Adipose tissue (tissue), 3 donors: ENCODE measurements at regions not wholly inside any gene's neighbourhood (a gene's known extent, or its start where the extent isn't known, plus 50 kb on each side); places are given as distances from the start of the nearest gene placed in this dataset.

Experiments used
- H3K27ac ChIP-seq: one replicate; pipeline ENCODE4 v1.5.1; 2013; ENCODE audit warnings: low read depth, low read length
- WGBS, 3 donors: extraction: QIAGEN DNeasy Blood & Tissue Kit; methylation state at CpG; one replicate each; pipeline ENCODE4 v1.1.7; 2013; 5-methylcytosine and 5-hydroxymethylcytosine counted together
- donor health status: healthy with polysubstance abuse.
- donor health status: Bipolar disorder and iron deficiency.
- donor health status: healthy.

- no peak overlapping the region for H3K27ac ChIP-seq
- 81 to 86% (median 83%) methylated on average over 12 of the region's 12 CpGs for WGBS, 3 donors
These were observed 70.3 kb upstream of the HAAO start for GRCh38 chr2:42862669-42863185.

- H3K27ac ChIP-seq: no peak overlapping the region
- 89 to 97% (median 96%) methylated on average over 2 of the region's 2 CpGs for WGBS, 3 donors
These were observed 68.9 kb upstream of the HAAO start for GRCh38 chr2:42861321-42861720.

- 56 to 76% (median 63%) methylated on average over 5 of the region's 5 CpGs for WGBS, 3 donors
- H3K27ac ChIP-seq: no peak overlapping the region
These were observed 68.1 kb upstream of the HAAO start for GRCh38 chr2:42860319-42861094.

DNA sequence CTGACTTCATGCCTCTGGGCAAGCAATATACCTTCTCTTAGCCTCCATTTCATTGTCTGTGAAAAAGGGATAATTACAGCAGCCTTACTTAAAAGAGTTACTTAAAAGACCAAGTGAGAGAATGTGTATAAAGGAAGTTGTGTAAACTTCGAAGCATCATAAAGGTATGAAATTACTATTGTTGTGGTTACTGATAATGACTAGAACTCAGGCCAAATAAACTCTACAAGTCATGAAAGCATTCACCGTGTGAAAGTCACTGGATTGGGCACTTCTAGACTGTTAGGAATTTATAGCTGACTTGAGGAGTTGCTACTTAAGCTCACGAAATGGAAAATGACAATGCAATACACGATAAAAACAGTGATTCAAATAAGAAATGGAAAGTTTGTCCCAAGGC is 67.4 kb upstream of the HAAO start:
- 45 to 76% (median 46%) methylated on average over 4 of the region's 4 CpGs for WGBS, 3 donors
- no peak overlapping the region for H3K27ac ChIP-seq

DNA sequence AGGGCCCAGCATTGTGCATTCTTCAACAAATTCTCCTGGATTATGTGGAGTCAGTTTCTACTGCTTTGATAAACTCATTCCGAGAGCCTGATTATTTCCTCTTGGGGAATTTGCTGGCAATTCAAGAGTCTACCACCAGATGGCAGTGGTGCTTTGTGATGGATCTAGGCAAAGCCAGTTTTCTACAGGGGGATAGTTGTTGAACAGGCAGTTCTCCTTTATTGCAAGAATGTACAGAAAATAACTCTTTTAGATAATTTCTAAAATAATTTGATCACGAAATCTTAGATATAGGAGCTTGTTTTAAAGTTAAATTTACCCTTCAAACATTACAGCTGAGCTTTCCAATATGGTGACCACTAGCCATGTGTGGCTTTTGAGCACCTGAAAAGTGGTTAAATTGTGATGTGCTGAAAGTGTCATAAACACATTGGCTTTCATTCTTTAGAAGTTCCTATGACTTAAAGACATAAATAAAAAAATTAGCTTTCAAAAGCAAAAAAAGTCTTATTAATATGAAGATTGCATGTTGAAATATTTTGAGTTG is 66.7 kb upstream of the HAAO start:
- no peak overlapping the region for H3K27ac ChIP-seq
- 14 to 19% (median 17%) methylated on average over 2 of the region's 2 CpGs for WGBS, 3 donors

GRCh38 chr2:42858140-42859005 is 66.0 kb upstream of the HAAO start:
- WGBS, 3 donors: 68 to 78% (median 75%) methylated on average over 4 of the region's 4 CpGs

GRCh38 chr2:42856891-42857632 is 64.7 kb upstream of the HAAO start:
- 85 to 92% (median 86%) methylated on average over 23 of the region's 23 CpGs for WGBS, 3 donors
- H3K27ac ChIP-seq: no peak overlapping the region

More at GRCh38 chr2:42858140-42859005, 66.0 kb upstream of the HAAO start:
- H3K27ac ChIP-seq: no peak overlapping the region

- H3K27ac ChIP-seq: no peak overlapping the region
- WGBS, 3 donors: 91 to 96% (median 94%) methylated on average over 16 of the region's 16 CpGs
These were observed 63.9 kb upstream of the HAAO start for GRCh38 chr2:42856106-42856860.

- no peak overlapping the region for H3K27ac ChIP-seq
- 71 to 82% (median 77%) methylated on average over 11 of the region's 11 CpGs for WGBS, 3 donors
These were observed 63.0 kb upstream of the HAAO start for GRCh38 chr2:42855221-42855970.

GRCh38 chr2:42854207-42854818 is 61.9 kb upstream of the HAAO start:
- no peak overlapping the region for H3K27ac ChIP-seq
- 58 to 78% (median 60%) methylated on average over 16 of the region's 16 CpGs for WGBS, 3 donors

DNA sequence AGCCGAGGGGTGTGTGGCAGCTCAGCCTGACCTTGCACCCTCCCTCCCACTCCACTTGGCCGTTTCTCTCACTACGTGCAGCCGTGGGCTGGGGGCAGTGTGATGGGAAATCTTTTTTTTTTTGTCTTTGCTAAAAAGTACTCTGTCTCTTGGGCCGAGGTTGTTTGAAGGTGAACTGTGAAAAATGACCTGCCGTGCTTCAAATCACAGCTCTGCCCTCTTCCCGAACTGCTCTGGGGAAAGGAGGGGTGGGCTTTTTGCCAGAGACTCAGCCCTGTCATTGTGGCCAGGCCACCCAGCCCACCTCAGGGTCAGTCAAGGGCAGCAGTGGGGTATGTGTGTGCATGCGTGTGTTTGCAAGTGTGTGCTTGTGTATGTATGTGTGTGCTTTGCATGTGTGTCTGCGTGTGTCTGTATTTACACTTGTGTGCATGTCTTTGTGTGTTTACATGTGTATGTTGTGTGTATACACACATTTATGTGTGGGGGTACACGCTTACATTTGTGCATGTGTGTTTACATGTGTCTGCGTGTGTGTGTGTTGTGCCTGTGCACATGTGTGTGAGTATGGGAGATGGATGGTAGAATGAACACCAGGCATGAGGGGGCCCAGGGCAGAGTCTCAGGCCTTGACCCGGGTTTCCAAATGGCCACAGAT is 61.3 kb upstream of the HAAO start:
- WGBS, 3 donors: 70 to 74% (median 71%) methylated on average over 12 of the region's 12 CpGs
- H3K27ac ChIP-seq: no peak overlapping the region

DNA sequence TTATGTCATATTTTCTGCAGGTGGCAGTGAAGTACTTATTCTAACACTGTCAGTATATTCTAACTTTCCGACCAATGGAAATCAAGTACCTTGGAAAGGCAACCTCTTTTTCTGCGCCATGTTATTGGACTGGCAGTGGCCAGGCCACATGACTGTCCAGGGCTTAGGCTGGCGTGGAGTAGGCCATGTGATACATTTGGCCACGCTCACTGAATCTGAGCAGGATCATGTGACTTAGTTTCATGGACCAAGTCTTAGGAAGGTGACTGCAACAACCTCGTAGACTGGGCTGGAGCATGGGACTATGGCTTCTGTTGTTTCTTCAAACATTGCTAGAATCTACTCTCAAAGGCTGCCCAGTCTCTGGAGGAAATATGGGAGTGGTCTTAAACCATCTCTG is 60.4 kb upstream of the HAAO start:
- no peak overlapping the region for H3K27ac ChIP-seq
- WGBS, 3 donors: 89 to 94% (median 91%) methylated on average over 5 of the region's 5 CpGs

DNA sequence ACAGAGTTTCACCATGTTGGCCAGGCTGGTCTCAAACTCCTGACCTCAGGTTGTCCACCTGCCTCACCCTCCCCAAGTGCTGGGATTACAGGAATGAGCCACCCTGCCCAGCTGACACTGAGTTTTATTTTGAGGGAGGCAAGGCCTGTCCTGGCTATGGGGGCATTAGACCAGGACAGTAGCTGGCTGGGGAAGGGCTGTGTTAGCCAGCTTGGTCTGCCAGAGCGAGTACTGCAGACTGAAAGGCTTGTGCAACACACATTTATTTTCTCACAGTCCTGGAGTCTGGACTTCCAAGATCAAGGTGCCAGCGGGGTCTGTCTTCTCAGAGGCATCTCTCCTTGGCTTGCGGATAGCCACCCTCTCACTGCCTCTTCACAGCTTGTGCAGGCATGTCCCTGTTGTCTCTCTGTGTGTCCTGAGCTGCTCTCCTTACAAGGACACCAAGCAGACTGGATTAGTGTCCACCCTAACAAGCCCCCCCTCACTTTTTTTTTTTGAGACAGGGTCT is 59.4 kb upstream of the HAAO start:
- H3K27ac ChIP-seq: no peak overlapping the region
- 83 to 88% (median 84%) methylated on average over 3 of the region's 3 CpGs for WGBS, 3 donors

- 61 to 73% (median 70%) methylated on average over 4 of the region's 4 CpGs for WGBS, 3 donors
- no peak overlapping the region for H3K27ac ChIP-seq
These were observed 58.8 kb upstream of the HAAO start for GRCh38 chr2:42851186-42851585.

DNA sequence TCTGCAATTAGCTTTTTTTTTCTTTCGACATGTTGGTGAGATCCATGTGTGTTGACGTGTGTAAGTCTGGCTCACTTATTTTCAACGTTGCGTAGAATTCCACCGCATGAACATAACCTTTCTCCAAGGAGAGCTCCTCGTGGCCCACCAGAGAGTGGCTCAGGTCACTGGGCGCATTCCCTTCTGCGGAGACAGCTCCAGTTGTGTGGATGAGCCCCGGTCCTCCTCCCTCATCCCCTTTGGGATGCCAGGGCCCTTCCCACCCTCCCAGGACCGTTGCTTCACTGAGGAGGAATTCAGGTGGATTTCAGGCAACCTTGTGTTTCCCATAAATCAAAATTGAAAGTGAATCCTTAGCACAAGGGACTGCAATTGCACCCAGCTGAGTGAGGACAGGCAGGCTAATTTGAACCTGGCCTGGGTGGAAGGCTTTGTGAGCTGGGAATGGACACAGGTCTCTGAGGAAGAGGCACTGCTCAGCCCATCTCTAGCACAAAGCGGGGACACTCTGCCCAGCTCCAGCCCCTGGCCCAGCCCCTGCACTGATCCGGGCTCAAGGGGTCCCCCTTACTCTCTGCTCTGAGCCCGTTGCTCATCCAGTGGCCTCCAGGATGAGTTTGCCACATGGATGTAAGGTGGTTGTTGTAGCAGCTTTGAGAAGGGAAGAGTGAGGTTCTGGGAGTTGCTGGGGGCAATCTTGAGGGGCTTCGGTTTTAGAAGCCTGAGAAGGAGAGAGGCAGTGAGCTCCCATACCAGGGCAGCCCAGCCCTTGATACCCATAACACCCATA is 57.8 kb upstream of the HAAO start:
- WGBS, 3 donors: 84 to 85% (median 85%) methylated on average over 14 of the region's 14 CpGs
- no peak overlapping the region for H3K27ac ChIP-seq
